ENCODE measurements at regions not wholly inside any gene's neighbourhood (a gene's known extent, or its start where the extent isn't known, plus 50 kb on each side); places are given as distances from the start of the nearest gene placed in this dataset.

- TF ChIP-seq EZH2 (IDR thresholded peaks at IDR 0.05; ENCODE audit: borderline replicate concordance, low read depth, low read length, severe bottlenecking) (no peak), CTCF (IDR thresholded peaks at IDR 0.05; ENCODE audit: extremely low read depth in 1 of 2, insufficient read depth in 1 of 2, low read depth in 1 of 2, low read length in 2 of 2) (no peak), POLR2A (IDR thresholded peaks at IDR 0.05; ENCODE audit: low read depth, low read length) (no peak)
These were observed 180.4 kb upstream of the PHYHIPL start for GRCh38 chr10:58996063-58996462.

Measured in endothelial cell of umbilical vein (primary cell).